ENCODE measurements at regions not wholly inside any gene's neighbourhood (a gene's known extent, or its start where the extent isn't known, plus 50 kb on each side); places are given as distances from the start of the nearest gene placed in this dataset.

DNA sequence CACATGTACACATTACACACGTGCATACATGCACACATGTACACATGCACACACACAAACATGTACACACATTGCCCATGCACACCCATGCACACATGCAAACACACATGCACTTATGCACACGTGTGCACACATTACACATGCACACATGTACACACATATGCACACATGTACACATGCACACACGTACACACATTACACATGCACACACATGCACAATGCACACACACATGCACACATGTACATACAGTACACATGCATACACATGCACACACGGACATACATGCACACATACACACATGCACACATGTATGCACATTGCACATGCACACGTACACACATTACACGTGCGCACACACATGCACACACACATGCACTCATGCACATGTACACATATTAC lies 95.3 kb upstream of the TTC34 start:
- DNase-seq (ENCODE audit: low read depth) (no peak), FAIRE-seq (no peak)
- Histone ChIP-seq H3K4me2 (ENCODE audit: low read length) (no peak overlapping the region), H3K27me3 (ENCODE audit: insufficient read depth, low read length) (no peaks in the 10 kb centered on the region), H3K27ac (ENCODE audit: low read depth, low read length) (no peak overlapping the region), H3K79me2 (ENCODE audit: insufficient read depth, low read length) (no peaks in the 10 kb centered on the region), H3K4me3 (ENCODE audit: insufficient read depth, low read depth, low read length) (no peak overlapping the region), H4K20me1 (ENCODE audit: insufficient read depth, low read length) (no peaks in the 10 kb centered on the region), H3K9me3 (ENCODE audit: insufficient read depth, low read depth, low read length) (peaks cover 15% of the 10 kb centered on the region), H3K36me3 (ENCODE audit: insufficient read depth, low read length) (no peaks in the 10 kb centered on the region), H3K9ac (ENCODE audit: low read length) (no peak overlapping the region), H2AFZ (ENCODE audit: low read depth, low read length) (no peak overlapping the region), H3K4me1 (ENCODE audit: insufficient read depth, low read length) (no peaks in the 10 kb centered on the region)
- no peak overlapping the region for H3K4me3 Mint-ChIP-seq (ENCODE audit: unreplicated experiment)
- peaks cover 4% of the 10 kb centered on the region for H3K36me3 Mint-ChIP-seq (ENCODE audit: low read depth, unreplicated experiment)
- no peaks in the 10 kb centered on the region for H3K4me1 Mint-ChIP-seq (ENCODE audit: low read depth, unreplicated experiment)
- peaks cover 10% of the 10 kb centered on the region for H3K27me3 Mint-ChIP-seq (ENCODE audit: low read depth, unreplicated experiment)
- H3K9me3 Mint-ChIP-seq (ENCODE audit: unreplicated experiment) = peaks cover 8% of the 10 kb centered on the region
- H3K27ac Mint-ChIP-seq (ENCODE audit: unreplicated experiment) = no peak overlapping the region
- TF ChIP-seq EZH2 (IDR thresholded peaks at IDR 0.05; ENCODE audit: insufficient read depth, low read length) = no peak
- TF ChIP-seq, protein P1, sequence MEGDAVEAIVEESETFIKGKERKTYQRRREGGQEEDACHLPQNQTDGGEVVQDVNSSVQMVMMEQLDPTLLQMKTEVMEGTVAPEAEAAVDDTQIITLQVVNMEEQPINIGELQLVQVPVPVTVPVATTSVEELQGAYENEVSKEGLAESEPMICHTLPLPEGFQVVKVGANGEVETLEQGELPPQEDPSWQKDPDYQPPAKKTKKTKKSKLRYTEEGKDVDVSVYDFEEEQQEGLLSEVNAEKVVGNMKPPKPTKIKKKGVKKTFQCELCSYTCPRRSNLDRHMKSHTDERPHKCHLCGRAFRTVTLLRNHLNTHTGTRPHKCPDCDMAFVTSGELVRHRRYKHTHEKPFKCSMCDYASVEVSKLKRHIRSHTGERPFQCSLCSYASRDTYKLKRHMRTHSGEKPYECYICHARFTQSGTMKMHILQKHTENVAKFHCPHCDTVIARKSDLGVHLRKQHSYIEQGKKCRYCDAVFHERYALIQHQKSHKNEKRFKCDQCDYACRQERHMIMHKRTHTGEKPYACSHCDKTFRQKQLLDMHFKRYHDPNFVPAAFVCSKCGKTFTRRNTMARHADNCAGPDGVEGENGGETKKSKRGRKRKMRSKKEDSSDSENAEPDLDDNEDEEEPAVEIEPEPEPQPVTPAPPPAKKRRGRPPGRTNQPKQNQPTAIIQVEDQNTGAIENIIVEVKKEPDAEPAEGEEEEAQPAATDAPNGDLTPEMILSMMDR (IDR thresholded peaks at IDR 0.05; ENCODE audit: insufficient read depth, low read depth, low read length) = no peak

DNA sequence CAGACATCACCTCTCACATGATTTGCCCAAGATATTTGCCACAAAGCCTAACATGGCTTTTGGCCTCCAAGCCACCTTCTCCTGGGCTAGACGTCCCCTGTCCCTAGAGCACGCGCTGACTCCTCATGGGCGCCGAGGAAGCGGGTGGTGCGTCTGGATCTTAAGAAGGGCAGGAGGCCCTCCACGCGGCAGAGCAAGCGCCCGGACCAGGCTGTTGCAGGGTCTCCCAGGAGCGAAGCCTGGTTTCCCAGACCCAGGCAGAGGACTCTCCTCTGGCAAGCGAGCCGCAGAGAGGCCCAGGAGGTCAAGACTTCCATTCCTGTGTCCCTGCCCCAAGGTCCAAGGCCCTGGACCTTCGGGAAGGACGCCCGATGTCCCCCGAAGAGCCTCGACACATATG lies 101.7 kb upstream of the TTC34 start:
- no peaks in the 10 kb centered on the region for H3K9me3 ChIP-seq (ENCODE audit: insufficient read depth, low read depth, low read length)

DNA sequence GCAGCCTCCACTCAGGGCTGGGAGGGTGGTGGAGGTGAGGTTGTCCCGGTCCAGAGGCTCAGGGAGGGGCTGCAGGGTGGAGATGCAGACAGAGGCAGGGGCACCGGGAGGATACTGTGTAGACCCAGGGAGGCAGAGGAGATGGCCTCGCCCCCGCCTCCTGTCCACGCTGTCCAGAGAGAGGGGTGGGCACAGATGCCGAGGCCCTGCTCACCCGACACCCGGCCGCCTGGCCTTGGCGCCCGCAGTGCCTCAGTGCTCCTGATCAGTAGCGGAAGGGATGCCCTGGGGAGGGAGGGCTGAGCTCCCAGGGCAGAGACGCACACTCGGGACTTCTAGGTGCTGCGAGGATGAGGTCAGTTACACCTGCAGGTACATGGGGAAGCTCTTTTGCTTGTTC lies 102.7 kb upstream of the TTC34 start:
- H3K4me3 Mint-ChIP-seq (ENCODE audit: unreplicated experiment) = no peak overlapping the region

More for the DNA sequence above, 101.7 kb upstream of the TTC34 start:
- Histone ChIP-seq H3K27ac (ENCODE audit: low read depth, low read length) (no peak overlapping the region), H3K36me3 (ENCODE audit: insufficient read depth, low read length) (no peaks in the 10 kb centered on the region), H3K27me3 (ENCODE audit: insufficient read depth, low read length) (no peaks in the 10 kb centered on the region), H3K79me2 (ENCODE audit: insufficient read depth, low read length) (no peaks in the 10 kb centered on the region), H3K4me2 (ENCODE audit: low read length) (no peak overlapping the region), H3K4me3 (ENCODE audit: insufficient read depth, low read depth, low read length) (no peak overlapping the region), H2AFZ (ENCODE audit: low read depth, low read length) (no peak overlapping the region), H3K4me1 (ENCODE audit: insufficient read depth, low read length) (no peaks in the 10 kb centered on the region), H3K9ac (ENCODE audit: low read length) (no peak overlapping the region), H4K20me1 (ENCODE audit: insufficient read depth, low read length) (no peaks in the 10 kb centered on the region)
- H3K27ac Mint-ChIP-seq (ENCODE audit: unreplicated experiment) = no peak overlapping the region
- no peak for DNase-seq (ENCODE audit: low read depth)
- no peak for FAIRE-seq
- peaks cover 4% of the 10 kb centered on the region for H3K36me3 Mint-ChIP-seq (ENCODE audit: low read depth, unreplicated experiment)
- peaks cover 9% of the 10 kb centered on the region for H3K9me3 Mint-ChIP-seq (ENCODE audit: unreplicated experiment)
- peaks cover 13% of the 10 kb centered on the region for H3K27me3 Mint-ChIP-seq (ENCODE audit: low read depth, unreplicated experiment)
- TF ChIP-seq EZH2 (IDR thresholded peaks at IDR 0.05; ENCODE audit: insufficient read depth, low read length) = no peak
- TF ChIP-seq, protein P1 (IDR thresholded peaks at IDR 0.05; ENCODE audit: insufficient read depth, low read depth, low read length) = no peak
- no peak overlapping the region for H3K4me3 Mint-ChIP-seq (ENCODE audit: unreplicated experiment)
- H3K4me1 Mint-ChIP-seq (ENCODE audit: low read depth, unreplicated experiment) = no peaks in the 10 kb centered on the region

More for the DNA sequence above, 102.7 kb upstream of the TTC34 start:
- Mint-ChIP-seq H3K4me1 (ENCODE audit: low read depth, unreplicated experiment) (no peaks in the 10 kb centered on the region), H3K27me3 (ENCODE audit: low read depth, unreplicated experiment) (peaks cover 13% of the 10 kb centered on the region), H3K36me3 (ENCODE audit: low read depth, unreplicated experiment) (peaks cover 4% of the 10 kb centered on the region), H3K27ac (ENCODE audit: unreplicated experiment) (no peak overlapping the region), H3K9me3 (ENCODE audit: unreplicated experiment) (peaks cover 9% of the 10 kb centered on the region)
- Histone ChIP-seq H2AFZ (ENCODE audit: low read depth, low read length) (no peak overlapping the region), H3K4me3 (ENCODE audit: insufficient read depth, low read depth, low read length) (no peak overlapping the region), H3K9ac (ENCODE audit: low read length) (no peak overlapping the region), H3K4me1 (ENCODE audit: insufficient read depth, low read length) (no peaks in the 10 kb centered on the region), H4K20me1 (ENCODE audit: insufficient read depth, low read length) (no peaks in the 10 kb centered on the region), H3K36me3 (ENCODE audit: insufficient read depth, low read length) (no peaks in the 10 kb centered on the region), H3K9me3 (ENCODE audit: insufficient read depth, low read depth, low read length) (no peaks in the 10 kb centered on the region), H3K27ac (ENCODE audit: low read depth, low read length) (no peak overlapping the region), H3K79me2 (ENCODE audit: insufficient read depth, low read length) (no peaks in the 10 kb centered on the region), H3K27me3 (ENCODE audit: insufficient read depth, low read length) (no peaks in the 10 kb centered on the region), H3K4me2 (ENCODE audit: low read length) (no peak overlapping the region)
- DNase-seq (ENCODE audit: low read depth) (no peak), FAIRE-seq (no peak)
- no peak for TF ChIP-seq EZH2 (IDR thresholded peaks at IDR 0.05; ENCODE audit: insufficient read depth, low read length)
- TF ChIP-seq, protein P1 (IDR thresholded peaks at IDR 0.05; ENCODE audit: insufficient read depth, low read depth, low read length) = no peak
